ENCODE measurements at regions not wholly inside any gene's neighbourhood (a gene's known extent, or its start where the extent isn't known, plus 50 kb on each side); places are given as distances from the start of the nearest gene placed in this dataset.
"Not testable (repeated sequence)": the region's sequence is repeated elsewhere in the genome, so short reads cannot be mapped to it uniquely, and the experiment has no call there.

GRCh38 chr12:59314209-59314608, 281.6 kb upstream of the SLC16A7 start:
- no peaks in the 10 kb centered on the region for H3K36me3 Mint-ChIP-seq
- H3K4me1 Mint-ChIP-seq, result no peaks in the 10 kb centered on the region
- POLR2A ChIA-PET, result no interaction called here
- H3K27me3 Mint-ChIP-seq, result no peaks in the 10 kb centered on the region
- ATAC-seq (ENCODE audit: low read depth) (no peak), DNase-seq (no peak)
- no peak overlapping the region for H3K4me3 Mint-ChIP-seq
- no peak overlapping the region for H3K27ac Mint-ChIP-seq
- peaks cover 5% of the 10 kb centered on the region for H3K9me3 Mint-ChIP-seq

DNA sequence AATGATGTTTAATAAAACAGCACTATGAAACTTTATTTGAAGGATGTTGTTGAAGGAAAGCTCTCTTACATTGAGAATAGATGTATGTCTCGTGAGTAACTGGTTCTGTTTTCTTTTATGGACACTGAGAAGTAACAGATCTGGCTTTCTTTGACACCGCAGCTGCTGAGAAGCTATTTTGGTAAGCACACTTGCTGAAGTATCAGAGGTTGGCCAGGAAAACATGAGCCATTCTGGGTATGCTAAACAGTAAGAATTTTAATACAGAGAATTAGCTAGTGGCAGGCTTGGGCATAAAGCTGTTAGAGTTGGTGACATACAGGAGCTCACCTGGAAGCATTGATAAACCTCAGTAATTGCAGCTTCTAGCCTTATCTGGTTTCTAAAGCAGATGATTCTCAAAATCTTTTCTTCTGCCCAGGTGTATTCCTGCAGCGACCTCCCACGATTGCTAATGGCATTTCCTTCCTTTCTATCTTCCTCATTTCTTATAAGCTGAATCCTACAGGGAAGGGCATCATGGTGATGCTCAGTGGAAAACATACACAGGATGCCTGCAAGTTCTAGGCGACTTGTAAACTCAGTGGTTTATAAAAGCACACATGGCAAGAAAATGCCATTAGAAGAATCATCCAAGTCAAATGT, 291.6 kb upstream of the SLC16A7 start:
- no peak for DNase-seq
- Mint-ChIP-seq H3K4me1 (no peaks in the 10 kb centered on the region), H3K4me3 (no peak overlapping the region), H3K36me3 (no peaks in the 10 kb centered on the region), H3K27me3 (peaks cover 1% of the 10 kb centered on the region), H3K9me3 (peaks cover 4% of the 10 kb centered on the region), H3K27ac (no peak overlapping the region)
- ATAC-seq (ENCODE audit: low read depth), result no peak
- POLR2A ChIA-PET, result no interaction called here

DNA sequence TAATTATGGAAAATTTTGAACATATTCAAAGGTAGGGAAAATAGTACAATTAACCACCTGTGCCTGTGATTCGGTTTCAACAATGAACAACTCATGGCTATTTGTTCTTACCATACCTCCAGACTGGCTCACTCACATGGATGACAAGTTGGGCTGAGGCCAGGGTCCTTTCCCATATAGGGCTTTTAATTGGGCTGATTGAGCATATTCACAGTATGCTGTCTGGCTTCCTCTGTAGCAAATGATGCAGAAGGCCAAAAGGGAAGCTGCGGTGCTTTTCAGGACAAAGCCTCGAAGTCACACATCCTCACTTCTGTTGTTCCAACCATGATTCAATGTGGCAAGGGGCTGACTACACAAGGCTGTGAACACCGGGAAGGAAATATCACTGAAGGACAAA, 297.5 kb upstream of the SLC16A7 start:
- H3K9me3 Mint-ChIP-seq, result peaks cover 8% of the 10 kb centered on the region
- H3K36me3 Mint-ChIP-seq, result no peaks in the 10 kb centered on the region
- H3K27ac Mint-ChIP-seq, result no peak overlapping the region
- POLR2A ChIA-PET, result no interaction called here
- ATAC-seq (ENCODE audit: low read depth) (no peak), DNase-seq (no peak)
- H3K27me3 Mint-ChIP-seq, result peaks cover 1% of the 10 kb centered on the region
- no peak overlapping the region for H3K4me3 Mint-ChIP-seq
- no peaks in the 10 kb centered on the region for H3K4me1 Mint-ChIP-seq

DNA sequence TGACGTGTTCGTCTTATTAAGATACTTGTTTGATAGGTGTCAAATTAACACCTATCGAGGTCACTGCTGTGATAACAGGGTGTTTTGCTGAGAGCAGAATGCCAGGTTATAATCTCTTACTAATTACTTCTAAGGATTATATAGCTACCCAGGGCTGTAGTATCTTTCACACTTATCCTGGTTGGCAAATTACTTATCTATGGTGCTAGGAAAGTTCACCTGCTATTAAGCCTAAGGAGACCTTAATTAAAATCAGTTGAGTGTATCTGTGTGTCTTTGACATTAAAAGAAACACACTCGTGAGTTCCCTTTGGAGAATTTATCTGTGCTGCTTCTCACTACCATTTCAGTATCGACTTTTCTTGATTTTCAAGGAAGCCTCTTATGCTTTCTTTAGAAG, 301.6 kb upstream of the SLC16A7 start:
- Mint-ChIP-seq H3K36me3 (no peaks in the 10 kb centered on the region), H3K27ac (no peak overlapping the region), H3K4me1 (no peaks in the 10 kb centered on the region), H3K27me3 (no peaks in the 10 kb centered on the region), H3K9me3 (peaks cover 3% of the 10 kb centered on the region), H3K4me3 (no peak overlapping the region)
- POLR2A ChIA-PET, result no interaction called here
- DNase-seq (no peak), ATAC-seq (ENCODE audit: low read depth) (no peak)

- POLR2A ChIA-PET, result no interaction called here
- no peaks in the 10 kb centered on the region for H3K36me3 Mint-ChIP-seq
- no peak for DNase-seq
- H3K9me3 Mint-ChIP-seq, result no peaks in the 10 kb centered on the region
- no peak for ATAC-seq (ENCODE audit: low read depth)
- H3K4me1 Mint-ChIP-seq, result no peaks in the 10 kb centered on the region
- no peaks in the 10 kb centered on the region for H3K27me3 Mint-ChIP-seq
- H3K27ac Mint-ChIP-seq, result no peak overlapping the region
- H3K4me3 Mint-ChIP-seq, result no peak overlapping the region
Measured at GRCh38 chr12:59282999-59283398, 312.8 kb upstream of the SLC16A7 start.

DNA sequence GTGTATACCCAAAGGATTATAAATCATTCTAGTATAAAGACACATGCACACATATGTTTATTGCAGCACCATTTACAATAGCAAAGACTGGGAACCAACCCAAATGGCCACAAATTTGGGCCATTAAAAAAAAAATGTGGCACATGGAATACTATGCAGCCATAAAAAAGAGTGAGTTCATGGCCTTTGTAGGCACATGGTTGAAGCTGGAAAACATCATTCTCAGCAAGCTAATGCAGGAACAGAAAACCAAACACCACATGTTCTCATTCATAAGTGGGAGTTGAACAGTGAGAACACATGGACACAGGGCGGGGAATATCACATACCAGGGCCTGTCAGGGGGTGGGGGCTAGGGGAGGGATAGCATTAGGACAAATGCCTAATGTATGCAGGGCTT, 322.3 kb upstream of the SLC16A7 start:
- peaks cover 14% of the 10 kb centered on the region for H3K9me3 Mint-ChIP-seq
- H3K27ac Mint-ChIP-seq; ATAC-seq (ENCODE audit: low read depth); H3K4me1 Mint-ChIP-seq; DNase-seq; H3K4me3 Mint-ChIP-seq; H3K27me3 Mint-ChIP-seq; POLR2A ChIA-PET; H3K36me3 Mint-ChIP-seq: not testable (repeated sequence)

GRCh38 chr12:59268295-59268809, 327.5 kb upstream of the SLC16A7 start:
- Mint-ChIP-seq H3K9me3 (peaks cover 11% of the 10 kb centered on the region), H3K4me3 (no peak overlapping the region), H3K4me1 (no peaks in the 10 kb centered on the region), H3K27ac (no peak overlapping the region), H3K36me3 (no peaks in the 10 kb centered on the region), H3K27me3 (no peaks in the 10 kb centered on the region)
- ATAC-seq (ENCODE audit: low read depth) (no peak), DNase-seq (no peak)
- POLR2A ChIA-PET, result no interaction called here

- Mint-ChIP-seq H3K4me3 (no peak overlapping the region), H3K36me3 (no peaks in the 10 kb centered on the region), H3K27me3 (no peaks in the 10 kb centered on the region)
Measured at GRCh38 chr12:59260202-59260601, 335.6 kb upstream of the SLC16A7 start.

GRCh38 chr12:59252731-59253130, 332.4 kb upstream of the LRIG3 start:
- Mint-ChIP-seq H3K4me1 (no peaks in the 10 kb centered on the region), H3K36me3 (no peaks in the 10 kb centered on the region), H3K4me3 (no peak overlapping the region), H3K27ac (no peak overlapping the region), H3K9me3 (peaks cover 16% of the 10 kb centered on the region), H3K27me3 (no peaks in the 10 kb centered on the region)
- no peak for DNase-seq
- POLR2A ChIA-PET, result no interaction called here
- ATAC-seq (ENCODE audit: low read depth), result no peak

More at GRCh38 chr12:59260202-59260601, 335.6 kb upstream of the SLC16A7 start:
- Mint-ChIP-seq H3K4me1 (no peaks in the 10 kb centered on the region), H3K9me3 (peaks cover 1% of the 10 kb centered on the region), H3K27ac (no peak overlapping the region)
- ATAC-seq (ENCODE audit: low read depth), result no peak
- POLR2A ChIA-PET, result no interaction called here
- DNase-seq, result no peak

- H3K4me1 Mint-ChIP-seq, result no peaks in the 10 kb centered on the region
- ATAC-seq (ENCODE audit: low read depth) (no peak), DNase-seq (no peak)
- no peaks in the 10 kb centered on the region for H3K27me3 Mint-ChIP-seq
- POLR2A ChIA-PET, result no interaction called here
- H3K4me3 Mint-ChIP-seq, result no peak overlapping the region
- peaks cover 15% of the 10 kb centered on the region for H3K9me3 Mint-ChIP-seq
- H3K36me3 Mint-ChIP-seq, result no peaks in the 10 kb centered on the region
- no peak overlapping the region for H3K27ac Mint-ChIP-seq
Measured at GRCh38 chr12:59250766-59251165, 330.5 kb upstream of the LRIG3 start.

- DNase-seq (no peak), ATAC-seq (ENCODE audit: low read depth) (no peak)
- H3K27me3 Mint-ChIP-seq, result no peaks in the 10 kb centered on the region
- H3K36me3 Mint-ChIP-seq, result no peaks in the 10 kb centered on the region
- no peak overlapping the region for H3K27ac Mint-ChIP-seq
- no peaks in the 10 kb centered on the region for H3K9me3 Mint-ChIP-seq
- no peaks in the 10 kb centered on the region for H3K4me1 Mint-ChIP-seq
- no peak overlapping the region for H3K4me3 Mint-ChIP-seq
- POLR2A ChIA-PET, result no interaction called here
Measured at GRCh38 chr12:59240048-59240447, 319.7 kb upstream of the LRIG3 start.

GRCh38 chr12:59234391-59234790, 314.1 kb upstream of the LRIG3 start:
- H3K27me3 Mint-ChIP-seq, result no peaks in the 10 kb centered on the region
- H3K9me3 Mint-ChIP-seq, result no peaks in the 10 kb centered on the region
- no peaks in the 10 kb centered on the region for H3K4me1 Mint-ChIP-seq
- H3K4me3 Mint-ChIP-seq, result no peak overlapping the region
- POLR2A ChIA-PET, result no interaction called here
- no peak overlapping the region for H3K27ac Mint-ChIP-seq
- ATAC-seq (ENCODE audit: low read depth), result no peak
- no peaks in the 10 kb centered on the region for H3K36me3 Mint-ChIP-seq
- no peak for DNase-seq

DNA sequence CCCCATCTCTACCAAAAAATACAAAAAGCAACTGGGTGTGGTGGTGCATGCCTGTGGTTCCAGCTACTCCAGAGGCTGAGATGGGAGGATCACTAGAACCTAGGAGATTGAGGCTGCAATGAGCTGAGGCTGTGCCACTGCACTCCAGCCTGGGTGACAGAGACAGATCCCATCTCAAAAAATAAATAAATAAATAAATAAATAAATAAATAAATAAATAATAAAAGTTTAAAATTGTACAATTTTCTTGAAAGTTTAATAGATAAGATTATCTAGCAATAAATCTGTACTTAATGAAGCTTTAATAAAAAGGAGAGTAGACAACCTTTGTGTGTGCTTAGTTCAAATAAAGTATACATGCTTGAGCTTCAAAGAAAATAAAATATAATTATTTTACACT, 310.0 kb upstream of the LRIG3 start:
- no peaks in the 10 kb centered on the region for H3K9me3 Mint-ChIP-seq
- no peaks in the 10 kb centered on the region for H3K36me3 Mint-ChIP-seq
- H3K4me3 Mint-ChIP-seq, result no peak overlapping the region
- no peak for ATAC-seq (ENCODE audit: low read depth)
- H3K27me3 Mint-ChIP-seq, result no peaks in the 10 kb centered on the region
- no peak overlapping the region for H3K27ac Mint-ChIP-seq
- no peak for DNase-seq
- POLR2A ChIA-PET, result no interaction called here
- H3K4me1 Mint-ChIP-seq, result no peaks in the 10 kb centered on the region

DNA sequence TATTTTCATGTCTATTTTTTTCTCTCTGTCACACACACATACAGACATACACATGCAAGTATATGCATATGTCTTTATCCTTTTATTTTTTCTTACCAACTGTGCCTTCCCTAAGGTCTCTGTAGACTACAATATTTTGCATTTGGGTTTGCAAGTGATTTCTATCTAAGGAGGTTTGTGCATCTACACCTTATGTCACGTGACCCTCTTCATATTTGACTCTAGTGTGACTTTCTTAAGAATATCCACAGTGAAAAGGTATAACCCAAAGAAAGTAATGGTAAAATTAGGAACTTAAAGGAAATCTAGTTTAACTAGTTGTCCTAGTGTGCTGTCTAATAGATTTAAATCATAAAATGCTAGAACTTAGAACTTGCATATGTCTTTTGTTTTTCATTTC, 298.8 kb upstream of the LRIG3 start:
- Mint-ChIP-seq H3K27ac (no peak overlapping the region), H3K4me3 (no peak overlapping the region), H3K27me3 (peaks cover 2% of the 10 kb centered on the region), H3K4me1 (no peaks in the 10 kb centered on the region), H3K36me3 (no peaks in the 10 kb centered on the region), H3K9me3 (peaks cover 2% of the 10 kb centered on the region)
- POLR2A ChIA-PET, result no interaction called here
- ATAC-seq (ENCODE audit: low read depth) (no peak), DNase-seq (no peak)

DNA sequence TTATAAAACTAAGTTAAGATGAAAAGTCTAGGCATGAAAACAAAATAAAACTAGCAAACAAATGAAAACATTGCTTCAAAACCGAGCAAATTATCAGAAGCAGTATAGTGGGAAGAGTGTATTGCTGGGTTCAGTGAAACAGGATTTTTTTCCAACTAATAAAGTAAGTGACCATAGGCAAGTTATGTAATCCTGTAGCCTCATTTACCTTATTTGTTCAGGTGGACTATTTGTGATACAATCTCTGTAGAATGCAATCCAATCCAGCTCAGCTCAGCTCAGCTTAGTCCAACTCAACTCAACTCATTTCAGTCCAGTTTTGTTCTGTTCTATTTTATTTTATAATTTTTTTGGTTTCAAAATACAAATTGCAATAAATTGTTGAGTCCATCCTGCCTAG, 276.7 kb upstream of the LRIG3 start:
- no peak overlapping the region for H3K4me3 Mint-ChIP-seq
- no peaks in the 10 kb centered on the region for H3K36me3 Mint-ChIP-seq
- POLR2A ChIA-PET, result no interaction called here
- H3K27me3 Mint-ChIP-seq, result no peaks in the 10 kb centered on the region
- H3K4me1 Mint-ChIP-seq, result no peaks in the 10 kb centered on the region
- H3K9me3 Mint-ChIP-seq, result peaks cover 7% of the 10 kb centered on the region
- ATAC-seq (ENCODE audit: low read depth) (no peak), DNase-seq (no peak)
- H3K27ac Mint-ChIP-seq, result no peak overlapping the region

Measured in activated naive CD8-positive, alpha-beta T cell treated with anti-CD3 and anti-CD28 coated beads, Interleukin-2, amount 10 ng/mL, durations not matched to agents 7 days and 5 days (primary cell).